ENCODE measurements at regions not wholly inside any gene's neighbourhood (a gene's known extent, or its start where the extent isn't known, plus 50 kb on each side); places are given as distances from the start of the nearest gene placed in this dataset.
A peak's percentile ranks its signal among the peaks of the same experiment; 100 is the strongest.
"Not testable (repeated sequence)": the region's sequence is repeated elsewhere in the genome, so short reads cannot be mapped to it uniquely, and the experiment has no call there.

- H3K4me1 ChIP-seq; H3K27me3 ChIP-seq; intact Hi-C loops (cut with DNase I); H3K9me3 ChIP-seq; H3K9ac ChIP-seq (ENCODE audit: low read depth in 2 of 2, low read length in 2 of 2); H3K4me3 ChIP-seq; H3K27ac ChIP-seq; H3K36me3 ChIP-seq: not testable (repeated sequence)
- peak; percentile 18 for DNase-seq
These were observed 57.8 kb upstream of the NBPF8 start for GRCh38 chr1:120357046-120357445.

- H3K27ac ChIP-seq; intact Hi-C loops (cut with DNase I); H3K9me3 ChIP-seq; H3K4me3 ChIP-seq; H3K9ac ChIP-seq (ENCODE audit: low read depth in 2 of 2, low read length in 2 of 2); H3K36me3 ChIP-seq; H3K27me3 ChIP-seq; H3K4me1 ChIP-seq: not testable (repeated sequence)
- peak; percentile 16 for TF ChIP-seq CTCF (IDR thresholded peaks at IDR 0.05)
- DNase-seq: peak; percentile 16
These were observed 58.7 kb upstream of the NBPF8 start for GRCh38 chr1:120356170-120356569.

- H3K9me3 ChIP-seq; intact Hi-C loops (cut with DNase I); H3K9ac ChIP-seq (ENCODE audit: low read depth in 2 of 2, low read length in 2 of 2); H3K27me3 ChIP-seq; H3K27ac ChIP-seq; H3K4me3 ChIP-seq; H3K4me1 ChIP-seq; H3K36me3 ChIP-seq: not testable (repeated sequence)
- peak; percentile 23 for DNase-seq
These were observed 60.1 kb upstream of the NBPF8 start for GRCh38 chr1:120354618-120355184.

DNA sequence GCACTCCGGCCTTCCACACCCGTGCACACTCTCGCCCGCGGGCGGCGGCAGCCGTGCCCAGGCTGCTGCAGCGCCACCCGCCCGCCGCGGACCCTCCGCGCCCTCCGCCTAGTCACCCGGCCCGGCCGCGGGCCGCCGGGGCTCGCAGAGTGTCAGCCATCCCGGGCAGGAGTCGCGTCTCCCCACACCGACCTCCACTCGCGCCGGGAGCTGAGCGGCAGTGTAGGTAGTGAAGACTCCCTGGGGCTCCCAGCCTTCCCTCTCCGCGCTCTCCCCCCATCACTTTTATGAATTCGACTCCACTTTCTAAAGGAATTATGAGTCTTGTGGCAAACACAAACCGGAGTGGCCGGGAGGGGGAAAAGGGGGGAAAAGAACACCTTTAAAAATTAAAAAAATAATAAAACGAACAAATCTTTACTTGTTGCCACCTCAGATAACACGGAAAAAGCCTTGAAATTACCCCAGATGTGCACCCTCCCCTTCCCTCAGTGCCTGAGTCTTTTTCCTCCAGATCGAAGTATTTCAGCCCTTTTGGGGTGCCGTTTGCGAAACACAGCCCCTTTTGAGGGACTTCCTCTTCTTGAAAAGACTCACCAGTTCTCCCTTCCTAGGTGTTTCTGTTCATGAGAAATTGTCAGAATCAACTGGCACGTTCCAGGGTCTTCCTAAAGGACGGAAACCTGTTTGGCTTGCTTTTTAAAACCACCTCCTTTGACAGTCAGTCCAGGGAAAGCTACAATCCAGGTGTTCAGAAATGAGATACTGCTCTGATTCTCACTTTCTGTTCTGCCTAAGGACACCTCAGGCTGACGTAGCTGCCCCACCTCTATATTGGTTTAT, 72.4 kb upstream of the NBPF8 start:
- H3K27ac ChIP-seq; H3K4me3 ChIP-seq; H3K9me3 ChIP-seq; H3K36me3 ChIP-seq; H3K9ac ChIP-seq (ENCODE audit: low read depth in 2 of 2, low read length in 2 of 2); intact Hi-C loops (cut with DNase I); H3K27me3 ChIP-seq; H3K4me1 ChIP-seq: not testable (repeated sequence)
- peak; percentile 18 for DNase-seq

DNA sequence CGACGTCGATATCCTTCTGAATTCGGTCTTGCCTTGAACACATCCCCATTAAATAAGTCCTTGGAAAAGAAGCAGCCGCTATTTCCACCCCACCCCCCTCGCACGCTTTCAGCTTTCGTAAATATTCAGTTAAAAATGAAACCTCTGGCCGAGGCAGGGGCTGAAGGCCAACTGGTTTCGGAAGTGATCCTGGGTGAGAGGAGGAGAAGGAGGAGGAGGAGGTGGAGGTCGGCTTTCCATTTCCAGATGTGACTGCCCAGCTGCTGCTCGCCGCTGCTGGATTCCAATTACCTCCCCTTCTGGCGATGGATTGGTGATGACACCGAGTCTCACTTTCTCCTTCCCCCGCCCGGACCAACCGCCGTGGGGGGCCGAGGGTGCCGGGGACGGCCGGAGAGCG, 73.1 kb upstream of the NBPF8 start:
- H3K27me3 ChIP-seq; H3K9me3 ChIP-seq; H3K9ac ChIP-seq (ENCODE audit: low read depth in 2 of 2, low read length in 2 of 2); H3K27ac ChIP-seq; H3K36me3 ChIP-seq; intact Hi-C loops (cut with DNase I); H3K4me1 ChIP-seq: not testable (repeated sequence)
- H3K4me3 ChIP-seq: peak overlapping the region; percentile 9
- DNase-seq: peak; percentile 19

DNA sequence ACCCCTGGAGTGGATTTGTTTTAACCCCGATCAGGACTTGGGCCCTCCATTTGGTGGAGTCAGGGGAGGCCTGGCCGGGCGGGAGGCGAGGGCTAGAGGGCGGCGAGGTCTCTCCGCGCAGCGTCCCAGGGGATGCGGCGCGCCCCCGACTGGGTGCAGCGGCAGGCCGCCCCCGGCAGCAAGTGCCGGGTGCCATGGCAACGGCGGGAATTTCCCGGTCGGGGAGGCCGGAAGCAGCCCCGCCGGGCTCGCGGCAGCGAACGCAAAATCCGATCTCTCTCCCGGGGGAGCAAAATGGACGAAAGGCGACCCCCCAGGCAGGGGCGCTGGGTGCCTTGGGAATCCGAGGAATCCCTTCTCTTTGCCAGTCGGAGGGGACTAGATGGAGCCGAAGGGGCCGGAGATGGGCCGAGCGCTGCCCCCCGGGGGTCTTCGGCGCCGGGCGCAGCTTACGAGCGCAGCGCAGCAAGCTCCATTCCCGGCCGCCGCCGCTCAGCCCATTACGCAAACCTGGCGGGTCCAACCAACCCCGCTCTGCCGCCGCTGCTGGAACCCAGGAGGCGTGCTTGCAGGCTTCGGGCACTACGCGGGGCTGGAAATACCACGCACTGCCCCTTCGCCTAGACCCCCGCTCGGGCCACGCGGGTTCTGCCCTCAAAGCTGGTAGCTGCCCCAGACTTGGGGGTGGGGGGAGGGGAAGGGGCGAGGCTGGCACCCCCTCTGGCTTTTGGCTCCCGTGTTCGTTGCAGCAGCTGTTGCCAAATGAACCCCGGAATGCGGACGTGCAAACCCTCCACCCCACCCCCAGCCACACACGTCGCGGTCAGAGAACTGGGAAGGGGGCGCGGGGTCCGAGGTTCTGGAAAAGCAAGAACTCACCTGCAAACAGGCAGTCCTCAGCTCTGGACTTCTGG, 73.7 kb upstream of the NBPF8 start:
- H3K36me3 ChIP-seq; H3K9ac ChIP-seq (ENCODE audit: low read depth in 2 of 2, low read length in 2 of 2); intact Hi-C loops (cut with DNase I): not testable (repeated sequence)

DNA sequence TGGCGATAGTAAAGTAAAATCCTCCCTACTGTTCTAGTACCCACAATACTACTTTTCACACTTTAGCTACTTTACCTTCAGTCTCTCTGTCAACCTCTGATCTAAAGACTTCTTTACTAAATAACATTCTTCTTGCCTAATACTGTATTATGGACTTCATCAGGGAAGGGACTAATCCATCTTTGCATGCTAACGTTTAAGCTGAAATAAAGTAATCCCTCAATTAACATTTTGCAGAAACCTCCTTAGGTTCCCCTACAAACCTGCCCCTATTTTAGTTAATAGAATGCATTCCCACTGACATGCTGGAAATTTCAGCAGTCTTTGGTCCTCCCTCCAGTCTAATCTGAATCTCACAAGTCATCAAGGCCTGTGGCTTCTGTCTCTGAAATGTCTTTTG, 99.1 kb upstream of the NBPF8 start:
- H3K9ac ChIP-seq (ENCODE audit: low read depth in 2 of 2, low read length in 2 of 2); H3K4me3 ChIP-seq; intact Hi-C loops (cut with DNase I); H3K27ac ChIP-seq; H3K9me3 ChIP-seq; H3K36me3 ChIP-seq; H3K4me1 ChIP-seq; DNase-seq; H3K27me3 ChIP-seq: not testable (repeated sequence)

More for the DNA sequence above, 73.7 kb upstream of the NBPF8 start:
- DNase-seq: peak; percentile 18
- not testable (repeated sequence) for H3K27ac ChIP-seq, H3K9me3 ChIP-seq, H3K27me3 ChIP-seq, H3K4me1 ChIP-seq
- H3K4me3 ChIP-seq: peak overlapping the region; percentile 35

- H3K36me3 ChIP-seq; H3K9ac ChIP-seq (ENCODE audit: low read depth in 2 of 2, low read length in 2 of 2); DNase-seq; H3K4me1 ChIP-seq; H3K27ac ChIP-seq; H3K4me3 ChIP-seq; intact Hi-C loops (cut with DNase I); H3K27me3 ChIP-seq; H3K9me3 ChIP-seq: not testable (repeated sequence)
These were observed 102.9 kb upstream of the NBPF8 start for GRCh38 chr1:120311930-120312329.

DNA sequence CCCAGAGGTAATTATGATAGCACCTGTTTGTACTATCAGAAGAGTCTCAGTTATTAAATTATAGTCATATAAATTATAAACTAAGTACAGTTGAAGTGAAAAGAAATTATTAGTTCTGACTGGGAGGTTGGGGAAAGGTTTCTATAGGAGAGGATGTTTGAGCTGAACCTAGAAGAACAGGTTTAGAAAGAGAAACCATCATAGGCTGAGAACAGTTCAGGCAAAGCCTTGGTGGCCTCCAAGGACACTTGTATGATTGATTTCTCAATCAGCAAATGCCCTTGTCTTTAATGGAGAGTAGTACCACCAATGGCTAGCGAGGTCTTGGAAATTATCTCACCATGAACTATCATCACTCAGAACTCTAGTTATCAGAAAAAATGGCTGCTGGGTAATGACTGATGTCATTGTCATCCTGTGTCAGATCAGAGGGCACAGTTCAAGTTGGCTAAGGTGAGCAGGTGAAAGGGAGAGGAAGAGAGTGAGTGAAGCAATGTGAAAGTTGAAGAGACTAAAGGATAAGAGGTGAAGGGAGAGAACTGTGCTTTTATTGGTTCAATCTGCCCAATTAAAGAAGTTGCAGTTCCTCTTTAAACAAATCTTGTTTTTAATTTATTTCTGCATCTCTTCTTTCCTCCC, 105.8 kb upstream of the NBPF8 start:
- H3K27me3 ChIP-seq; H3K9me3 ChIP-seq; H3K36me3 ChIP-seq; DNase-seq; H3K27ac ChIP-seq; H3K4me1 ChIP-seq; intact Hi-C loops (cut with DNase I); H3K9ac ChIP-seq (ENCODE audit: low read depth in 2 of 2, low read length in 2 of 2); H3K4me3 ChIP-seq: not testable (repeated sequence)

GRCh38 chr1:120305046-120305445, 109.8 kb upstream of the NBPF8 start:
- intact Hi-C loops (cut with DNase I); H3K4me3 ChIP-seq: not testable (repeated sequence)

GRCh38 chr1:120304341-120304740, 110.5 kb upstream of the NBPF8 start:
- DNase-seq; intact Hi-C loops (cut with DNase I); H3K27me3 ChIP-seq; H3K36me3 ChIP-seq; H3K4me1 ChIP-seq; H3K4me3 ChIP-seq; H3K9ac ChIP-seq (ENCODE audit: low read depth in 2 of 2, low read length in 2 of 2); H3K27ac ChIP-seq; H3K9me3 ChIP-seq: not testable (repeated sequence)

More at GRCh38 chr1:120305046-120305445, 109.8 kb upstream of the NBPF8 start:
- not testable (repeated sequence) for H3K4me1 ChIP-seq; H3K36me3 ChIP-seq; H3K27me3 ChIP-seq; H3K9ac ChIP-seq (ENCODE audit: low read depth in 2 of 2, low read length in 2 of 2); DNase-seq; H3K9me3 ChIP-seq; H3K27ac ChIP-seq

Measured in colonic mucosa (tissue), 4 donors.